Spleen (tissue), 11 donors: ENCODE measurements at regions not wholly inside any gene's neighbourhood (a gene's known extent, or its start where the extent isn't known, plus 50 kb on each side); places are given as distances from the start of the nearest gene placed in this dataset.

Experiments used
- DNase-seq: peaks from one replicate; pipeline ENCODE4 v3.0.0-alpha.2; 2020
- H3K27ac ChIP-seq, 8 donors: fragments of 200-600 bp; sonication (generic) in 7 of 8; 1 replicate in 4 of 8; 2 replicates in 4 of 8; pipeline versions ENCODE4 v1.5.0 to v1.8.0; 2016 to 2021; ENCODE audit warnings: inconsistent platforms in 4 of 8, mild to moderate bottlenecking in 4 of 8, moderate library complexity in 1 of 8
- H3K27me3 ChIP-seq, 7 donors: fragments of 200-600 bp; sonication (generic) in 6 of 7; replicated peaks in 1 of 7; 1 replicate in 4 of 7; 2 replicates in 3 of 7; pipeline versions ENCODE4 v1.5.0 to v1.8.0; 2016 to 2021; ENCODE audit warnings: inconsistent platforms in 3 of 7, mild to moderate bottlenecking in 1 of 7
- H3K36me3 ChIP-seq, 6 donors: fragments of 200-600 bp; sonication (generic) in 5 of 6; 1 replicate in 4 of 6; 2 replicates in 2 of 6; pipeline versions ENCODE4 v1.5.0 to v1.8.0; 2016 to 2021; ENCODE audit warnings: inconsistent platforms in 2 of 6
- H3K4me1 ChIP-seq, 6 donors: fragments of 200-600 bp; sonication (generic) in 5 of 6; 1 replicate in 3 of 6; 2 replicates in 3 of 6; pipeline versions ENCODE4 v1.5.0 to v1.8.0; 2016 to 2021; ENCODE audit warnings: inconsistent platforms in 3 of 6
- H3K4me3 ChIP-seq, 8 donors: fragments of 200-600 bp; sonication (generic) in 7 of 8; 1 replicate in 4 of 8; 2 replicates in 4 of 8; pipeline versions ENCODE4 v1.5.0 to v1.8.0; 2016 to 2021; ENCODE audit warnings: inconsistent platforms in 4 of 8, mild to moderate bottlenecking in 4 of 8, moderate library complexity in 2 of 8
- H3K9me3 ChIP-seq, 8 donors: fragments of 200-600 bp; sonication (generic) in 7 of 8; 1 replicate in 4 of 8; 2 replicates in 4 of 8; pipeline versions ENCODE4 v1.5.0 to v1.8.0; 2016 to 2021; ENCODE audit warnings: inconsistent platforms in 4 of 8
- CTCF ChIP-seq, 11 experiments: fragments of 200-600 bp in 7 of 11; fragments of 450-650 bp in 4 of 11; sonication (generic) in 4 of 11; IDR thresholded peaks in 8 of 11; conservative IDR thresholded peaks in 3 of 11; 1 replicate in 7 of 11; 2 replicates in 4 of 11; pipeline versions ENCODE4 v1.4.0 to v1.8.0; 2016 to 2021; ENCODE audit warnings: antibody characterized with exemption in 11 of 11, inconsistent platforms in 4 of 11, mild to moderate bottlenecking in 1 of 11
- POLR2A ChIP-seq, 3 donors: fragments of 450-650 bp; IDR thresholded peaks; one replicate each; pipeline ENCODE4 v1.5.1; 2017; ENCODE audit warnings: antibody characterized with exemption in 3 of 3, mild to moderate bottlenecking in 1 of 3
- POLR2AphosphoS5 ChIP-seq, 3 donors: sonication (generic); formaldehyde crosslinking; IDR thresholded peaks; one replicate each; pipeline ENCODE4 v1.5.1; 2017; ENCODE audit warnings: antibody characterized with exemption in 3 of 3
- WGBS, 5 donors: extraction: QIAGEN DNeasy Blood & Tissue Kit in 3 of 5; methylation state at CpG; one replicate each; pipeline versions ENCODE4 v1.1.5 to v1.1.7; 2013 to 2018; 5-methylcytosine and 5-hydroxymethylcytosine counted together
- intact Hi-C: fragments of 100-400 bp; cut with DNase I; formaldehyde crosslinking; loops from one replicate; pipeline ENCODE4 v1.15.0; 2023; ENCODE audit warnings: low total_unique reads
- donor health status: healthy with polysubstance abuse.
- donor health status: DM: no; HTN: no; CAD: no; lungs with moderate emphysema.
- donor health status: DM: no; HTN: no; CAD: no.
- donor health status: Bipolar disorder and iron deficiency.
- donor health status: healthy.
- donor health status: DM: no; HTN: no; CAD: no.
- donor health status: DM: yes; HTN: yes; CAD: no.

- Histone ChIP-seq H3K36me3 (no peaks in the 10 kb centered on the region), H3K27ac (no peak overlapping the region), H3K27me3 (no peaks in the 10 kb centered on the region), H3K4me1 (no peaks in the 10 kb centered on the region), H3K9me3 (peaks cover 11 to 72% (median 49%) of the 10 kb centered on the region in 8 donors), H3K4me3 (no peak overlapping the region)
- intact Hi-C loops = no loop called here
- WGBS, 5 donors = 81 to 89% (median 83%) methylated on average over 2 of the region's 2 CpGs
- no peak for DNase-seq
- TF ChIP-seq CTCF (IDR thresholded peaks at IDR 0.05 in 8 of 11, conservative IDR thresholded peaks at IDR 0.05 in 3 of 11) (no peak), POLR2AphosphoS5 (IDR thresholded peaks at IDR 0.05) (no peak), POLR2A (IDR thresholded peaks at IDR 0.05) (no peak)
Measured at GRCh38 chr17:12328204-12328603, 307.5 kb downstream of the MAP2K4 start.

DNA sequence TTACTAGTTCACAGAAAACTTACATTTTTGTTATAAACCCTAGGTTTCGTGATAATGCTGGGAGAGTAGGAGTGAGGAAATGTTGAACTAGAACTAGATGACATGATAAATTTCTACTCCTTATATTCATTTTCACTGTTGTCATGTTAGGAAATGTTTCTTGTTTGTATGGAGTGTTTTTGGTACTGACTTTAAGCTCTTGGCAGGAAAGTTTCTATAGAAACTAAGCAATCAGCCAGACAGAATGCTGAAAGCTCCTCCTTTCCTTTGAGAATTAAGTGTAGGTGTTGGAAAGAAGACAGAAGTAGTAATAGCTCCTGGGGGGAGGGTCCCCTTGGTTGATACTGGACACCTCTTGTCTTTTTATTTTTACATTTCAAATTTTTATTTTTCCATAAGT, 309.8 kb downstream of the MAP2K4 start:
- Histone ChIP-seq H3K27me3 (no peaks in the 10 kb centered on the region), H3K27ac (no peak overlapping the region), H3K9me3 (peaks cover 11 to 65% (median 48%) of the 10 kb centered on the region in 8 donors), H3K36me3 (no peaks in the 10 kb centered on the region), H3K4me1 (no peaks in the 10 kb centered on the region), H3K4me3 (no peak overlapping the region)
- TF ChIP-seq POLR2A (IDR thresholded peaks at IDR 0.05) = no peak
- TF ChIP-seq CTCF (IDR thresholded peaks at IDR 0.05 in 8 of 11, conservative IDR thresholded peaks at IDR 0.05 in 3 of 11) = no peak
- TF ChIP-seq POLR2AphosphoS5 (IDR thresholded peaks at IDR 0.05) = no peak
- WGBS, 5 donors = 88 to 100% (median 92%) methylated on average over 1 of the region's 1 CpG
- DNase-seq = no peak
- intact Hi-C loops = no loop called here

- Histone ChIP-seq H3K27me3 (no peaks in the 10 kb centered on the region), H3K27ac (no peak overlapping the region), H3K36me3 (no peaks in the 10 kb centered on the region), H3K4me3 (no peak overlapping the region), H3K9me3 (peaks cover 0 to 16% (median 0%) of the 10 kb centered on the region in 8 donors), H3K4me1 (no peaks in the 10 kb centered on the region)
- WGBS, 5 donors = 81 to 90% (median 89%) methylated on average over 2 of the region's 2 CpGs
- no peak for DNase-seq
- TF ChIP-seq POLR2AphosphoS5 (IDR thresholded peaks at IDR 0.05) (no peak), CTCF (IDR thresholded peaks at IDR 0.05 in 8 of 11, conservative IDR thresholded peaks at IDR 0.05 in 3 of 11) (no peak), POLR2A (IDR thresholded peaks at IDR 0.05) (no peak)
- intact Hi-C loops = no loop called here
Measured at GRCh38 chr17:12341328-12341727, 320.7 kb downstream of the MAP2K4 start.

DNA sequence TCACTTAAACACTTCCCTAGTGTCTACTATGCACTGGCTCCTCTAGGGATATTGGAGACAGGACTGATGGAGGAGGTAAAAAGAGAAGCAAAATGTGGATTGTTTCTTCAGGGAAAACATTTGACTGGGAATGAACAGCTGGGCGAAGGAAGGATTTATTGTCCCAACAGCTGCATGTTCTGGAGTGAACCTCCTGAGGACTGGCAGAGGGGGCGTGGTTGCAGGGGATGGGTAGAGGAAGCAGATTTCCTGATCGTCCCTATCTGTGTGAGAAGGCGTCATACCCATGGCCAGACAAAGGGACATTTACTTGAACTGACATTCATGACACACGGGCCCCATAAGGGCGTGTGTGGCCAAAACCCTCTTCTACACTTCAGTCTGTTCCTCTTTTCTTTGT, 321.5 kb downstream of the MAP2K4 start:
- intact Hi-C loops = no loop called here
- WGBS, 5 donors = 56 to 72% (median 61%) methylated on average over 6 of the region's 6 CpGs
- TF ChIP-seq CTCF (IDR thresholded peaks at IDR 0.05 in 8 of 11, conservative IDR thresholded peaks at IDR 0.05 in 3 of 11) (no peak), POLR2A (IDR thresholded peaks at IDR 0.05) (no peak), POLR2AphosphoS5 (IDR thresholded peaks at IDR 0.05) (no peak)
- no peak for DNase-seq
- no peak overlapping the region for H3K4me3 ChIP-seq
- no peaks in the 10 kb centered on the region for H3K4me1 ChIP-seq
- H3K27me3 ChIP-seq = no peaks in the 10 kb centered on the region
- H3K9me3 ChIP-seq = peaks cover 0 to 7% (median 0%) of the 10 kb centered on the region in 8 donors
- no peaks in the 10 kb centered on the region for H3K36me3 ChIP-seq
- H3K27ac ChIP-seq = no peak overlapping the region
